H1 (cell line): ENCODE measurements at regions not wholly inside any gene's neighbourhood (a gene's known extent, or its start where the extent isn't known, plus 50 kb on each side); places are given as distances from the start of the nearest gene placed in this dataset.

Source experiments
- CTCF ChIA-PET: fragments of 300-600 bp; sonication (Branson Sonifier 250); formaldehyde crosslinking; loops from one replicate; lab custom pipeline; 2021; ENCODE audit not compliant: partially characterized antibody; lab: Charles Lee
- POLR2A ChIA-PET: fragments of 300-600 bp; sonication (Branson Sonifier 250); formaldehyde crosslinking; loops from one replicate; lab custom pipeline; 2021; ENCODE audit warnings: inconsistent platforms; ENCODE audit not compliant: partially characterized antibody; lab: Charles Lee
- DNase-seq, 2 experiments: peaks; one replicate each; pipeline versions ENCODE4 v3.0.0 to v3.0.0-alpha.2; 2010 to 2022; ENCODE audit warnings: low spot score in 2 of 2, low read depth in 1 of 2, mixed read lengths in 1 of 2
- FAIRE-seq: peaks from 2 replicates; lab custom pipeline; 2011; peaks lifted over from hg19 to GRCh38; lab: Jason Lieb, UNC
- H2AFZ ChIP-seq: 2 replicates; pipeline ENCODE4 v1.8.1; 2012; ENCODE audit warnings: low read length, inconsistent platforms
- H2AK5ac ChIP-seq: 2 replicates; pipeline ENCODE4 v1.6.1; 2013; ENCODE audit warnings: low read depth, low read length
- H2BK120ac ChIP-seq: replicated peaks from 2 replicates; pipeline ENCODE3; 2013; ENCODE audit warnings: low read depth, low read length, inconsistent platforms
- H2BK12ac ChIP-seq: 2 replicates; pipeline ENCODE4 v1.6.1; 2013; ENCODE audit warnings: low read depth, low read length
- H2BK15ac ChIP-seq: 2 replicates; pipeline ENCODE4 v1.6.1; 2013; ENCODE audit warnings: low read length
- H2BK20ac ChIP-seq: 2 replicates; pipeline ENCODE4 v1.6.1; 2013; ENCODE audit warnings: low read length
- H2BK5ac ChIP-seq: 2 replicates; pipeline ENCODE4 v1.6.1; 2013; ENCODE audit warnings: low read depth, low read length
- H3K14ac ChIP-seq: 2 replicates; pipeline ENCODE4 v1.6.1; 2013; ENCODE audit warnings: inconsistent platforms; ENCODE audit not compliant: insufficient read length
- H3K18ac ChIP-seq: 2 replicates; pipeline ENCODE4 v1.6.1; 2013; ENCODE audit warnings: low read length; ENCODE audit errors: extremely low read depth
- H3K23ac ChIP-seq: 2 replicates; pipeline ENCODE4 v1.6.1; 2013; ENCODE audit warnings: inconsistent platforms; ENCODE audit not compliant: insufficient read length
- H3K23me2 ChIP-seq: 2 replicates; pipeline ENCODE4 v1.6.1; 2013; ENCODE audit warnings: low read depth, low read length
- H3K27ac ChIP-seq: 2 replicates; pipeline ENCODE4 v1.6.1; 2011; ENCODE audit warnings: low read depth, low read length, inconsistent platforms
- H3K27me3 ChIP-seq, 4 experiments: replicated peaks in 1 of 4; 1 replicate in 1 of 4; 2 replicates in 3 of 4; pipeline versions ENCODE4 v1.6.1 to v1.8.1; 2011 to 2013; ENCODE audit warnings: low read length in 3 of 4, mild to moderate bottlenecking in 3 of 4, inconsistent platforms in 2 of 4, mixed read lengths in 2 of 4, moderate library complexity in 1 of 4; ENCODE audit not compliant: control insufficient read depth in 3 of 4, insufficient read depth in 3 of 4; ENCODE audit errors: extremely low read depth in 1 of 4
- H3K36me3 ChIP-seq, 4 experiments: 2 replicates each; pipeline versions ENCODE4 v1.6.1 to v1.8.1; 2011 to 2013; ENCODE audit warnings: mild to moderate bottlenecking in 4 of 4, low read length in 3 of 4, moderate library complexity in 2 of 4, control low read depth in 1 of 4, inconsistent platforms in 1 of 4; ENCODE audit not compliant: insufficient read depth in 4 of 4, control insufficient read depth in 2 of 4
- H3K4ac ChIP-seq: replicated peaks from 2 replicates; pipeline ENCODE3; 2013; ENCODE audit warnings: low read length, low read depth, mixed read lengths, inconsistent platforms; ENCODE audit not compliant: insufficient read length
- H3K4me1 ChIP-seq, 4 experiments: replicated peaks in 1 of 4; 1 replicate in 1 of 4; 2 replicates in 3 of 4; pipeline versions ENCODE4 v1.6.1 to v1.8.1; 2011 to 2013; ENCODE audit warnings: low read length in 3 of 4, inconsistent platforms in 2 of 4, mixed read lengths in 1 of 4; ENCODE audit not compliant: insufficient read depth in 4 of 4, control insufficient read depth in 3 of 4
- H3K4me2 ChIP-seq, 2 experiments: 2 replicates each; pipeline versions ENCODE4 v1.6.1 to v1.8.1; 2011 to 2013; ENCODE audit warnings: low read depth in 2 of 2, low read length in 2 of 2, control low read depth in 1 of 2, inconsistent platforms in 1 of 2, mild to moderate bottlenecking in 1 of 2; ENCODE audit not compliant: insufficient read depth in 1 of 2
- H3K4me3 ChIP-seq, 4 experiments: fragments of 200-600, 300-600 bp in 1 of 4; sonication (generic), shearing (Covaris generic), sonication (Bioruptor Twin) in 1 of 4; 2 replicates each; pipeline versions ENCODE4 v1.5.1 to v1.8.1; 2011 to 2016; ENCODE audit warnings: low read length in 4 of 4, low read depth in 3 of 4, control low read depth in 2 of 4, inconsistent platforms in 2 of 4, mild to moderate bottlenecking in 2 of 4, mixed read lengths in 1 of 4, moderate library complexity in 1 of 4; ENCODE audit not compliant: insufficient read depth in 2 of 4; ENCODE audit errors: extremely low read depth in 1 of 4
- H3K56ac ChIP-seq: replicated peaks from 2 replicates; pipeline ENCODE3; 2013; ENCODE audit warnings: low read depth, mild to moderate bottlenecking, mixed read lengths, low read length, inconsistent platforms; ENCODE audit not compliant: insufficient read length
- H3K79me1 ChIP-seq: 2 replicates; pipeline ENCODE4 v1.6.1; 2013; ENCODE audit warnings: low read depth, low read length, control low read depth
- H3K79me2 ChIP-seq, 2 experiments: 2 replicates each; pipeline versions ENCODE4 v1.6.1 to v1.8.1; 2012 to 2013; ENCODE audit warnings: low read length in 2 of 2, mild to moderate bottlenecking in 2 of 2, inconsistent platforms in 1 of 2; ENCODE audit not compliant: insufficient read depth in 2 of 2, control insufficient read depth in 1 of 2
- H3K9ac ChIP-seq, 4 experiments: replicated peaks in 1 of 4; 1 replicate in 1 of 4; 2 replicates in 3 of 4; pipeline versions ENCODE4 v1.6.1 to v1.8.1; 2011 to 2013; ENCODE audit warnings: low read depth in 3 of 4, low read length in 3 of 4, control low read depth in 2 of 4, mild to moderate bottlenecking in 2 of 4, moderate library complexity in 2 of 4, inconsistent platforms in 1 of 4; ENCODE audit errors: extremely low read depth in 1 of 4
- H3K9me3 ChIP-seq, 2 experiments: 2 replicates each; pipeline versions ENCODE4 v1.6.1 to v1.8.1; 2012 to 2013; ENCODE audit warnings: mild to moderate bottlenecking in 2 of 2, moderate library complexity in 2 of 2, control low read depth in 1 of 2, inconsistent platforms in 1 of 2, low read depth in 1 of 2, low read length in 1 of 2, mixed read lengths in 1 of 2; ENCODE audit not compliant: insufficient read depth in 2 of 2
- H4K20me1 ChIP-seq, 2 experiments: replicated peaks in 1 of 2; 2 replicates each; pipeline versions ENCODE3 to v1.8.1; 2011 to 2013; ENCODE audit warnings: inconsistent platforms in 2 of 2, low read length in 2 of 2, mild to moderate bottlenecking in 1 of 2; ENCODE audit not compliant: insufficient read depth in 2 of 2, control insufficient read depth in 1 of 2
- H4K5ac ChIP-seq: 2 replicates; pipeline ENCODE4 v1.6.1; 2013; ENCODE audit warnings: low read length, low read depth, mixed read lengths, inconsistent platforms; ENCODE audit not compliant: insufficient read length
- H4K8ac ChIP-seq: 2 replicates; pipeline ENCODE4 v1.8.0; 2013; ENCODE audit warnings: mild to moderate bottlenecking, moderate library complexity, low read length, inconsistent platforms; ENCODE audit not compliant: insufficient read depth; ENCODE audit errors: extremely low read depth
- H4K91ac ChIP-seq: replicated peaks from 2 replicates; pipeline ENCODE3; 2013; ENCODE audit warnings: low read length, mixed read lengths, inconsistent platforms; ENCODE audit not compliant: insufficient read length
- ASH2L ChIP-seq: fragments of 200-600, 300-600 bp; sonication (generic); IDR thresholded peaks from one replicate; pipeline ENCODE4 v1.7.1; 2017; ENCODE audit warnings: low read length
- CHD1 ChIP-seq: IDR thresholded peaks from 2 replicates; pipeline ENCODE4 v1.6.1; 2012; ENCODE audit warnings: low read depth, low read length, improper control_type of control experiment
- NRF1 ChIP-seq: IDR thresholded peaks from 2 replicates; pipeline ENCODE4 v1.6.1; 2011; ENCODE audit warnings: mild to moderate bottlenecking, low read depth, low read length, improper control_type of control experiment
- RBBP5 ChIP-seq: IDR thresholded peaks from 2 replicates; pipeline ENCODE4 v1.7.1; 2012; ENCODE audit warnings: low read depth, mild to moderate bottlenecking, inconsistent platforms, low read length, moderate library complexity, borderline replicate concordance
- WGBS, 2 experiments: shearing (Covaris generic) in 1 of 2; methylation state at CpG; one replicate each; pipeline versions ENCODE4 v1.1.6 to v1.1.7; 2013 to 2015; ENCODE audit warnings: low lambda C conversion rate in 2 of 2, mixed read lengths in 2 of 2, inconsistent platforms in 1 of 2, low coverage in 1 of 2, missing lambda C conversion rate in 1 of 2; ENCODE audit not compliant: insufficient replicate concordance in 2 of 2, insufficient coverage in 1 of 2, insufficient read length in 1 of 2; ENCODE audit errors: extremely low coverage in 1 of 2, missing lambda C conversion rate in 1 of 2; 5-methylcytosine and 5-hydroxymethylcytosine counted together

DNA sequence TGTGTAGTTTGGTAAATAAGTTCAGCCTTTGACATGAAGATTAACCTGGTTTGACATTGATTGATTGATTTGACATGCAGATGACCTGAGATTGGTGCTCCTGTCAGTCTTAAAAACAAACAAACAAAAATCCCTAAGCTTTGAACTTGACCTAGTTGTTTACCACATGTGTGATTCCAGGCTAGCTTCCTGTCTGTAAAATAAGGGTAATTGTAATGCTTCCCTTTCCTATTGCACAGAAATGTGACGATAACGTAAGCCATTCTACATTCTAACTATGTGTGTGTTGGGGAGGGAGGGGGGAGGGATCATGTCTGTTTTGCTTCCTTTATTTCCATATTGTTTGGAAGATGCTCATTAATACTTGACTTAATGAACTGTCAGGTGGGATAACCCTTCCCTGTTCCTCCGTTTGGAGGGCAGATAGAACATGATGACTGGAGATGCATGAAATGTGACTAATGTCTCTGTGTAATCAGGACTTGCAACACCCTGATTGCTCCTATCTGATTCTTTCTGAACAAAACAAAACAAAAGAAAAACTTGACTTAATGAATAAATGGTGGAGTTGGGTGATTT lies 106.1 kb upstream of the CLMP start:
- H3K4me1 ChIP-seq: peaks cover 0 to 11% (median 6%) of the 10 kb centered on the region in 4 experiments; a peak in 6 of 7 replicates
- H2AK5ac ChIP-seq: no peak overlapping the region
- H2BK20ac ChIP-seq: no peak overlapping the region
- no peak for DNase-seq
- H4K5ac ChIP-seq: no peak overlapping the region
- H3K18ac ChIP-seq: no peak overlapping the region
- H2BK15ac ChIP-seq: no peak overlapping the region
- no peaks in the 10 kb centered on the region for H3K36me3 ChIP-seq
- no peak overlapping the region for H3K23ac ChIP-seq
- CTCF ChIA-PET: interaction anchor here (0.6 to 6.8 kb wide), 30 partner anchors 8 to 340 kb away, joined by 3 to 32 read pairs (median 4); no protein-coding TSS in a partner anchor
- no peak overlapping the region for H4K8ac ChIP-seq
- peak overlapping the region; percentile 91 to 96; a peak in 3 of 4 replicates for H3K4me2 ChIP-seq
- 73% methylated on average over 3 of the region's 3 CpGs; no CpG with 5 or more reads in 1 of the 2 experiments for WGBS, 2 experiments
- no peak overlapping the region for H3K27ac ChIP-seq
- FAIRE-seq: no peak
- H2AFZ ChIP-seq: no peak overlapping the region
- H3K23me2 ChIP-seq: peaks cover 4% of the 10 kb centered on the region; the same call in 1 of the 2 replicates
- H3K56ac ChIP-seq: no peak overlapping the region
- no peaks in the 10 kb centered on the region for H4K20me1 ChIP-seq
- H3K4ac ChIP-seq: no peak overlapping the region
- POLR2A ChIA-PET: interaction anchor here (1.5 kb wide), 1 partner anchor 58 kb away, joined by 3 read pairs; no protein-coding TSS in a partner anchor
- H3K27me3 ChIP-seq: peaks cover 2 to 22% (median 18%) of the 10 kb centered on the region in 4 experiments
- H2BK120ac ChIP-seq: no peak overlapping the region
- no peak overlapping the region for H2BK12ac ChIP-seq
- no peaks in the 10 kb centered on the region for H3K79me1 ChIP-seq
- peak overlapping the region in 2 of 4 experiments; percentile 60 to 62; a peak in 1 of 8 replicates for H3K4me3 ChIP-seq
- H4K91ac ChIP-seq: no peak overlapping the region
- H3K14ac ChIP-seq: no peak overlapping the region
- no peak overlapping the region for H2BK5ac ChIP-seq
- no peaks in the 10 kb centered on the region for H3K9me3 ChIP-seq
- no peak overlapping the region for H3K9ac ChIP-seq
- H3K79me2 ChIP-seq: no peaks in the 10 kb centered on the region
- TF ChIP-seq RBBP5 (no peak), CHD1 (no peak), NRF1 (no peak), ASH2L (no peak)
